ENCODE measurements at regions not wholly inside any gene's neighbourhood (a gene's known extent, or its start where the extent isn't known, plus 50 kb on each side); places are given as distances from the start of the nearest gene placed in this dataset.
A peak's percentile ranks its signal among the peaks of the same experiment; 100 is the strongest.
"Not testable (repeated sequence)": the region's sequence is repeated elsewhere in the genome, so short reads cannot be mapped to it uniquely, and the experiment has no call there.

GRCh38 chr3:191869738-191870415, 408.9 kb downstream of the PYDC2 start:
- DNase-seq (ENCODE audit: low read depth), result no peak

GRCh38 chr3:191873736-191874135, 412.8 kb downstream of the PYDC2 start:
- no peak for DNase-seq (ENCODE audit: low read depth)

GRCh38 chr3:191882289-191882688, 421.3 kb downstream of the PYDC2 start:
- peak; percentile 9 for DNase-seq (ENCODE audit: low read depth)

GRCh38 chr3:191884132-191884531, 423.2 kb downstream of the PYDC2 start:
- DNase-seq (ENCODE audit: low read depth), result no peak

GRCh38 chr3:191889106-191889505, 428.1 kb downstream of the PYDC2 start:
- DNase-seq (ENCODE audit: low read depth), result no peak

GRCh38 chr3:191889756-191890155, 428.8 kb downstream of the PYDC2 start:
- DNase-seq (ENCODE audit: low read depth), result no peak

DNA sequence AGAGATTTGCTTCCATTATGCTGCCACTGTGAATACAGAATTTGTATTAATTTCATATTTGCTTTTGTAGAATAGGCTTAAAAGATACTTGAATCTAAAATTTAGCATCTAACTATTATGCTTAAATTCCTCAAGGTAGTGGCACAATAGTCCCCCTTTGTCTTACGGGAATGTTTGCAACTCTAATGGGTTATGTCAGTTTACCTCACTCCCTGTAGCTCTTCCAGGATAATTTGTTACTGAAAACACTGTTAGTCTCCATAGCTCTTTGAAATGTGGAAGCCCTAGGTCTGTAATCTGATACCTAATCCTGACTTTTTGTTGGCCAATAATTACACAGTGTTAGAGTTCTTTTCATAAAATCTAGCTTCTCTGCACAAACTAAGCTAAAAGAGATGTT, 433.4 kb downstream of the PYDC2 start:
- no peak for DNase-seq (ENCODE audit: low read depth)

- DNase-seq (ENCODE audit: low read depth), result peak; percentile 9
Observed at GRCh38 chr3:191901741-191902140, 440.8 kb downstream of the PYDC2 start.

- DNase-seq (ENCODE audit: low read depth), result no peak
Observed at GRCh38 chr3:191912616-191913204, 451.7 kb downstream of the PYDC2 start.

DNA sequence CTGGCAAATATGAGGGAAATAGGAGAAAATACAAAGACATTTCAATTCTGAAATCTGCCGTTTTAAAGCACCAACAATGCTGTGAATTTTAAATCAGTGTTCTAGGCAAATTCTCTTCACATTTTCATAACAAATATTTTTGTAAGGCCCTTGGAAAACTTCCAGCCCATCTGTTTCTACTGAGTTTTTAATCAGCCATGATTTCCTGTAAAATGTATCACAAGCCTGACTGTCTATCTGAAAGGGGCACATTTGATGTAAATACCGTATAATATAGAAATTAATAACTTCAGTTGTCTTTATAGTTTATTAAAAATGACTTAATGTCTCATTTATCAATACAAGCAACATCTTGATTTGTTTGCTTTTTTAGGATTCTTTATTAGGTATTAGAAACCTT, 454.7 kb downstream of the PYDC2 start:
- no peak for DNase-seq (ENCODE audit: low read depth)

DNA sequence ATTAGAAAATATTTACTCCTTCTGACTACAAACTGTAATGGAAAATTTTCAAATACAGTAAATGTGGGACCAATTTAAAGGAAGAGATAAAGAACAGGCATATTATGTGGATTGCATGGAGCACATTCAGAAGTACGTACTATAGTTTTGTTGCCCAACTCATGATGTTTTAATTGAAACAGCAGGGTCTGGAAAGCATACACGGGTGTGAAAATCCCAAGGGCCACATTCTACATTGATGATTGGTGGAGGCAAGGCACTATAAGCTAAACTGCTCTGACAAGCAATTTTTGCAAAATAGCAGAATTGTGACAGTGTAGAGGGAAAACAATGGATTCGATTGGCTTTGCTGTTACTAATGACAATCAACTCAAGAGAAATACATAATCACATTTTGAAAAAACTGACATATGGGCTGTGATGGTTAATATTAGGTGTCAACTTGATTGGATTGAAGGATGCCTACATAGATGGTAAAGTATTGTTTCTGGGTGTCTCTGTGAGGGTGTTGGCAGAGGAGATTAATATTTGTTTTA, 458.6 kb downstream of the PYDC2 start:
- DNase-seq (ENCODE audit: low read depth), result no peak

DNA sequence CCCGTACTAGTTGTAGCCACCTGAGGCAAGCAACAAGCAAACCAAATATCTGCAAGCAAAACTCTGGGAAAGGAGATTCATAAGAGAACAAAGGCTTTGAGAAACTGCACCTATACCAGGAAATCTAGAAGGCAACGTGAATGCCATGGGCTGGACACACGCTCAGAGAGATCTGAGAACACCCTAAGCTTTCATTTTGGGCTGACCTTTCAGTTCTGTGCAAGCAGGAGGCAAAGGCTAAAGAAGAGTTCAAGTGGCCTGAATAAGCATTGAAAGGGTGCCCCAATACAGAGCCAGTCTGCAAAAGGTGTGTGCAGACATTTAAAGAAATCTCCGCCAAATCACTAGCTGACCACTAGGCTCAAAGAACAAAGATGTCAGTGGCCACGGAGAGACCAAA, 461.6 kb downstream of the PYDC2 start:
- no peak for DNase-seq (ENCODE audit: low read depth)

DNA sequence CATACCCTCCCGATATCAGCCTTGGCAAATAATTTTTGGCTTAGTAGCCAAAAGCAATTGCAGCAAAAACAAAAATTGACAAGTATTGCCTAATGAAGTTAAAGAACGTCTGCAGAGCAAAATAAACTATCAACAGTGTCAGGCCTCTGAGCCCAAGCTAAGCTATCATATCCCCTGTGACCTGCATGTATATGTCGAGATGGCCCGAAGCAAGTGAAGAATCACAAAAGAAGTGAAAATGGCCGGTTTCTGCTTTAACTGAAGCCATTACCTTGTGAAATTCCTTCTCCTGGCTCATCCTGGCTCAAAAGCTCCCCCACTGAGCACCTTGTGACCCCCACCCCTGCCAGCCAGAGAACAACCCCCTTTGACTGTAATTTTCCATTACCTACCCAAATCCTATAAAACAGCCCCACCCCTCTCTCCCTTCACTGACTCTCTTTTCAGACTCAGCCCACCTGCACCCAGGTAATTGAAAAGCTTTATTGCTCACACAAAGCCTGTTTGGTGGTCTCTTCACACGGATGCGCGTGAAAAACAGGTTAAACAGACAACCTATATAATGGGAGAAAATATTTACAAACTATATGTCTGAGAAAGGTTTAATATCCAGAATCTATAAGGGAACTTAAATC, 466.3 kb downstream of the PYDC2 start:
- not testable (repeated sequence) for DNase-seq (ENCODE audit: low read depth)

GRCh38 chr3:191927998-191928397, 467.0 kb downstream of the PYDC2 start:
- not testable (repeated sequence) for DNase-seq (ENCODE audit: low read depth)

DNA sequence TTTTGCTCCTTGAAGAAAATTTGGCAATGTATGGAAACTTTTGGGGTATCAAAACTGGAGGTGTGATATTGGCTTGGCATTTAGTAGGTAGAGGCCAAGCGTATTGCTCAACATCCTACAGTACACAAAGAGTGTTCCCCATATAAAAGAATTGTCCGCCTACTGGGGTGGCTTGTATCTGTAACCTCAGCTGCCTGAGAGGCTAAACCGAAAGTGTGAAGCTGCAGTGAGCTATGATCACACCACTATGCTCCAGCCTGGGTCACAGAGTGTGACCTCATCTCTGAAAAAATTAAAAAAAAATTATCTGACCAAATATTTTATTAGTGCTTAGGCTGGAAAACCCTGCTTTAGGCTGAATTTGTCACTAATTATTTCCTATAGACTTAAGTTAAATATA, 483.9 kb downstream of the PYDC2 start:
- DNase-seq (ENCODE audit: low read depth), result no peak

- DNase-seq (ENCODE audit: low read depth), result no peak
Observed at GRCh38 chr3:191952186-191952585, 491.2 kb downstream of the PYDC2 start.

DNA sequence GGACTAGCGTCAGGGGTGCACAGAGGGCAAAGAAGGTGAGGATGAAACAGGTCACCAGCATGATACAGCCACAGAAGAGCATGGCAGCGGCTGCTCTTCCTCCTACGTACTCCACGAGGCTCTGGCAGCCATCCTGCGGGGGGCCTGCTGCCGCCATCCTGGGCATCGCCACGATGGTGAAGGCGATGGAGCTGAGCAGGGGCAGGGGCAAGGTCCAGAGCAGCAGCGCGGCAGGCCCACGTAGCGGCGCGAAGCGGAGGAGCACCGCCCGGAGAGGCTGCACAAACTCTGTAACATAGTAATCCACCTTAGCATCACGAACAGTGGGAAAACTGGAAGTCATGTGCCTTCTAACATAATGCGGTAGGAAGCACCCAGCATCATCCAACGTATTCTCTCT, 491.6 kb downstream of the PYDC2 start:
- no peak for DNase-seq (ENCODE audit: low read depth)

- DNase-seq (ENCODE audit: low read depth), result no peak
Observed at GRCh38 chr3:191958980-191959671, 498.2 kb downstream of the PYDC2 start.

GRCh38 chr3:191959876-191960413, 499.0 kb downstream of the PYDC2 start:
- no peak for DNase-seq (ENCODE audit: low read depth)

DNA sequence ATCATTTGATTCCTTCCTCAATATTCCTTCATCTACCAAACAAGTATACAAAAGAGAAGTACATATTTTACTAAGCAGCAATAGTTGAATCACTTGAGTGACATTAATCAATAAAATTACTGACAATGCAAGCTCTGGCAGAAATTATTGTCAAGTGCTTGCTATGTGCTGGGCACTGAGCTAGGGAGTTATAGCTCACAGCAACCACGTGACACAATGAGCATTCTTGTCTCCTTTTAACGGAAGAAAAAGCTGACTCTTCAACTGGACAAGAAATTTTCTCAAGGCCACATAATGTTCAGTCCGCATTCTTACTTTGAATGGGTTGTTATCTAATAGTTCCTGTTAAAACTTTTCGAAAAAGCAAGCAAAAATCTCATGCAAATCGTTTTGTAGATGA, 500.1 kb downstream of the PYDC2 start:
- DNase-seq (ENCODE audit: low read depth), result no peak

- no peak for DNase-seq (ENCODE audit: low read depth)
Observed at GRCh38 chr3:191961529-191961928, 500.6 kb downstream of the PYDC2 start.

DNA sequence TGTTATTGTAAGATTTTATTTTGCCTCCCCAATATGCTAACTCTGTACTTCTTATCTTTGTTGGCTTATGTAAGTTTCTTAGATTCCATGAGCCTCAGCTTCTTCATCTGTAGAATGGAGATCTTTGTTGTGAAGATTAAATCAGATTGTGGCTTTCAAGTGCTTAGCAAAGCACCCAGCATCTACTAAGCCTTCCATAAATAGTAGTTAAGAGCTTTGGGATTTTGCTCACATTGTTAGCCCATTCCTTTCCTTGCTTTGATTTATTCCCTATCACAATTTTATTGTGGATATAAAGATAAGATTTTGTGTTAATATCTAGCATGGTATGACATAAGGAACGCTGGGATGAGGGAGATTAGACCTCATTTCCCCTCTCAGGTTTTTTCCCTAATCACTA, 501.4 kb downstream of the PYDC2 start:
- DNase-seq (ENCODE audit: low read depth), result no peak

Data from HS-5 (cell line).